Large intestine (tissue), 3 donors: ENCODE measurements at regions not wholly inside any gene's neighbourhood (a gene's known extent, or its start where the extent isn't known, plus 50 kb on each side); places are given as distances from the start of the nearest gene placed in this dataset.
A peak's percentile ranks its signal among the peaks of the same experiment; 100 is the strongest.
"Not testable (repeated sequence)": the region's sequence is repeated elsewhere in the genome, so short reads cannot be mapped to it uniquely, and the experiment has no call there.

Experiments used
- DNase-seq, 2 donors: peaks; one replicate each; pipeline versions ENCODE4 v3.0.0 to v3.0.0-alpha.2; 2013
- H3K27ac ChIP-seq: one replicate; pipeline ENCODE4 v1.5.1; 2013; ENCODE audit warnings: low read length
- H3K27me3 ChIP-seq: 2 replicates; pipeline ENCODE4 v1.6.1; 2013; ENCODE audit warnings: low read length; ENCODE audit not compliant: control insufficient read depth, insufficient read depth
- H3K36me3 ChIP-seq: 2 replicates; pipeline ENCODE4 v1.6.1; 2013; ENCODE audit warnings: low read length; ENCODE audit not compliant: control insufficient read depth, insufficient read depth
- H3K4me1 ChIP-seq: one replicate; pipeline ENCODE4 v1.6.1; 2013; ENCODE audit warnings: low read length; ENCODE audit not compliant: control insufficient read depth, insufficient read depth
- H3K4me3 ChIP-seq: one replicate; pipeline ENCODE4 v1.5.1; 2013; ENCODE audit warnings: low read length
- H3K9me3 ChIP-seq: one replicate; pipeline ENCODE4 v1.6.1; 2013; ENCODE audit warnings: mild to moderate bottlenecking, low read depth, low read length, moderate library complexity; ENCODE audit not compliant: control insufficient read depth
- WGBS: methylation state at CpG from one replicate; pipeline ENCODE4 v1.1.5; 2013; ENCODE audit warnings: low lambda C conversion rate; ENCODE audit not compliant: insufficient coverage; 5-methylcytosine and 5-hydroxymethylcytosine counted together

DNA sequence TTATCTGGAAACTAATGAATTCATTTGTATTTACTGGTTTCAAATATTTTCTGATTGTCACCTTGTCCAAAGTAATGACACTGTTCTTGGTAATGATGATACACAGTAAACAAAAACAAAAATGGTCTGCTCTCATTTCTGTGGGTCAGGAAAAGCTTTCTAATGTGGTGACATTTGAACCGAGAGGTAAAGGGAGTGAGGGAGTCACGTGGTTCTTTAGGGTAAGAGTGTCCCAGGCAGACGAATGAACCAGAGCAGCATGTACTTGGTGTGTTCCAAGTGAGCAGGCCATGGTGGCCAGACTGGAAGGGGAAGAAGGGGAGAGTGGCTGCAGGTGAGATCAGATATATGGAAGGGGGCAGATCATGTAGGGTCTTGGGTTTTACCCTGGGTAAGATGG, 247.0 kb upstream of the SLC30A5 start:
- no peak overlapping the region for H3K4me3 ChIP-seq
- 80% methylated on average over 1 of the region's 3 CpGs for WGBS
- no peaks in the 10 kb centered on the region for H3K9me3 ChIP-seq
- no peaks in the 10 kb centered on the region for H3K27me3 ChIP-seq
- no peaks in the 10 kb centered on the region for H3K36me3 ChIP-seq
- DNase-seq: no peak
- H3K4me1 ChIP-seq: no peaks in the 10 kb centered on the region
- no peak overlapping the region for H3K27ac ChIP-seq

DNA sequence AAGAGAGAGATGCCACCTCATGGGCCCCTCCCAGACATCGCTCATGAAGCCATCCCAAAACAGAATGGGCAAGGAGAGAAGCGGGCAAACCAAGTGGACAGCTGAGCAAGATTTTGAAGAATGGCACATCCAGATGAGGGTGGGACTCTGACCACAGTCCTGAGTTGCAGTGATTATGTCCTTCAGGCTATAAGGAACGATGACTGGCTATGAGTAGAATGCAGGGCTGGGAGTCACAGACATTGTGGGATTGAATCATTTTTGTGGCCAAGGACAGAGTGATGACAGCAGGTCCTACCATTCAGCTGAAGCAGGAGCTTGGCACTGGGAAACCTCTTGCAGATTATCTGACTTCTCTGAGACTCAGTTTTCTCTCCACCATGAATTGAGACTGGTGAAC, 245.7 kb upstream of the SLC30A5 start:
- no peak overlapping the region for H3K27ac ChIP-seq
- H3K36me3 ChIP-seq: no peaks in the 10 kb centered on the region
- no CpG with 5 or more reads among the region's 3 CpGs for WGBS
- H3K4me1 ChIP-seq: no peaks in the 10 kb centered on the region
- no peak overlapping the region for H3K4me3 ChIP-seq
- DNase-seq: no peak
- H3K9me3 ChIP-seq: no peaks in the 10 kb centered on the region
- no peaks in the 10 kb centered on the region for H3K27me3 ChIP-seq

DNA sequence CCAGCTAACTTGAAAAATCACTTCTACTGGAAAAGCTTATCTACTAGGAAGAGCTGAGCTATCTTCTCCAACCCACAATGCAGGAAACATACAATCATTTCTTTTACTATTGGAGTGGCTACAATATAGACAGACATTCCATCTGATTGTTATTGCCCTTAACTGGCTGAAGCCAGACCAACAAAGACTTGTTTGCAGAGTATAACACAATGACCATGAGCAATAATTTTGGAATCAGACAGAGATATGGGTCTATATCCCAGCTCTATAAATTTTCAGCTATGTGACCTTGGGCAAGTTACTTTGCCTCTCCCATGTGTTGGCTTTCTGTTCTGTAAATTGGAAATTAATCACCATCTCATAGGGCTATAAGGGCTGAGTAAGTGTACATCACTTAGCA, 244.7 kb upstream of the SLC30A5 start:
- no peak overlapping the region for H3K27ac ChIP-seq
- DNase-seq: no peak
- H3K27me3 ChIP-seq: no peaks in the 10 kb centered on the region
- H3K4me1 ChIP-seq: no peaks in the 10 kb centered on the region
- H3K4me3 ChIP-seq: no peak overlapping the region
- no peaks in the 10 kb centered on the region for H3K36me3 ChIP-seq
- H3K9me3 ChIP-seq: no peaks in the 10 kb centered on the region

DNA sequence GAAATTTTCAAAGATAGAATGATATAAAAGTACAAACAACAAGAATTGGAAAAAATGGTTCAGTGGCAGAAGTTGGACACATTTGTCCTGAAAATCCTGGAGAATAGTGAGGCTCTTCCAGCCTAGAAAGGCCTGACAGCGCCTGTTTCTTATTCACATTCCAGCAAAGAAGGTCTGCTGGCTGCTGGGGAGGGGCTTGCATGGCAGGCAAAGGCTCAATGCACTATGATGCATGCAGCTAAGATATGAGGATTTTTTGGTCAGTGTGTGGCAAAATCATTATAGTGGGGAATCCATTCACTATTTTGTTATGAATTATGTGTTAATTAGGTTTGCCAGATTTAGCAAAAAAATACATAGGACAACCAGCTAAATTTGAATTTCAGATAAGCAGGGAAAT, 243.9 kb upstream of the SLC30A5 start:
- H3K9me3 ChIP-seq: no peaks in the 10 kb centered on the region
- H3K36me3 ChIP-seq: no peaks in the 10 kb centered on the region
- WGBS: no CpG with 5 or more reads among the region's 1 CpG
- no peak for DNase-seq
- H3K4me3 ChIP-seq: no peak overlapping the region
- no peaks in the 10 kb centered on the region for H3K27me3 ChIP-seq
- H3K27ac ChIP-seq: no peak overlapping the region
- no peaks in the 10 kb centered on the region for H3K4me1 ChIP-seq

DNA sequence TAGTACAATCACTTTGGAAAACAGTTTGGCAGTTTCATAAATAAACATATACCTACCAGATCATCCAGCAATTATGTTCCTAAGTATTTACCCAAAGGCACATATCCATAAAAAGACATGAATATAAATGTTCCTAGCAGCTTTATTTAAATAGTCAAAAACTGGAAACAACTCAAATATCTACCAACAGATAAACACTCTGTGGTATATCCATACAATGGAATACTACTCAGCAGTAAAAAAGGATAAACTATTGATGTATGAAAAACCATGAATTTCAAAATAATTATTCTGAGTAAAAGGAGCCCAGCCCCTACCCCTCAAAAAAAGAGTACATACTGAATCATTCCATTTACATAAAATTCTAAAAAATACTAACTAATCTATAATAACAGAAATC, 232.7 kb upstream of the SLC30A5 start:
- no peak overlapping the region for H3K4me3 ChIP-seq
- H3K4me1 ChIP-seq: no peaks in the 10 kb centered on the region
- no peak overlapping the region for H3K27ac ChIP-seq
- no peaks in the 10 kb centered on the region for H3K27me3 ChIP-seq
- H3K36me3 ChIP-seq: no peaks in the 10 kb centered on the region
- DNase-seq: no peak
- H3K9me3 ChIP-seq: no peaks in the 10 kb centered on the region

DNA sequence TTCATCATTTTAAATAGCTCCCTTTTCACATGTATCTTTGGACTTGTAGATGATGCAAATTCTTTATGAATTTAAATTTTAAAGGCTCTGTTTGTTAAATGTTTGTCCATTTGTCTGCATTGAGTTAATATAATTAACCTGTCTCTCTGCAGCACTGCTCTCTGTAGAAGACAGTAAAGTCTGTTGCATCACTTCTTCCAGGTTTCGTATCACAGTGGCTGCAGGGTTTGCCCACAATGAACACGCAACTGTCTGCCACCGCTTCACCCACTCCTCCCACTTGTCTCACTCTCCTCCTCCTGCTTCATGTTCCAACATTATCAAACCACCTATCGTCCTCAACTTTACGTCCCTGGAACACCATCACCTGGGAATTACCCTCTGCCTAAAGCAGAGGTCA, 231.3 kb upstream of the SLC30A5 start:
- no peak for DNase-seq
- no peak overlapping the region for H3K4me3 ChIP-seq
- H3K27ac ChIP-seq: no peak overlapping the region
- WGBS: 100% methylated on average over 4 of the region's 5 CpGs
- no peaks in the 10 kb centered on the region for H3K9me3 ChIP-seq
- H3K27me3 ChIP-seq: no peaks in the 10 kb centered on the region
- H3K36me3 ChIP-seq: no peaks in the 10 kb centered on the region
- no peaks in the 10 kb centered on the region for H3K4me1 ChIP-seq

DNA sequence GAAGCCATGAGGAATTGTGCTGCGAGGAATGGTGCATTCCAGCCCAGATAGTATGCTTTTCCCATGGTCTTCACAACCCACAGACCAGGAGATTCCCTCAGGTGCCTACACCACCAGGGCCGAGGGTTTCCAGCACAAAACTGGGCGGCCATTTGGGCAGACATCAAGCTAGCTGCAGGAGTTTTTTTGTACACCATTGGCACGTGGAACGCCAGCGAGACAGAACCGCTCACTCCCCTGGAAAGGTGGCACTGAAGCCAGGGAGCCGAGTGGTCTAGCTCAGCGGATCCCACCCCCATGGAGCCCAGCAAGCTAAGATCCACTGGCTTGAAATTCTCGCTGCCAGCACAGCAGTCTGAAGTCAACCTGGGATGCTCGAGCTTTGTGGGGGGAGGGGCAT, 228.6 kb upstream of the SLC30A5 start:
- H3K4me3 ChIP-seq, H3K4me1 ChIP-seq, H3K27ac ChIP-seq, H3K36me3 ChIP-seq, DNase-seq, H3K27me3 ChIP-seq, H3K9me3 ChIP-seq: not testable (repeated sequence)
- WGBS: no CpG with 5 or more reads among the region's 11 CpGs

DNA sequence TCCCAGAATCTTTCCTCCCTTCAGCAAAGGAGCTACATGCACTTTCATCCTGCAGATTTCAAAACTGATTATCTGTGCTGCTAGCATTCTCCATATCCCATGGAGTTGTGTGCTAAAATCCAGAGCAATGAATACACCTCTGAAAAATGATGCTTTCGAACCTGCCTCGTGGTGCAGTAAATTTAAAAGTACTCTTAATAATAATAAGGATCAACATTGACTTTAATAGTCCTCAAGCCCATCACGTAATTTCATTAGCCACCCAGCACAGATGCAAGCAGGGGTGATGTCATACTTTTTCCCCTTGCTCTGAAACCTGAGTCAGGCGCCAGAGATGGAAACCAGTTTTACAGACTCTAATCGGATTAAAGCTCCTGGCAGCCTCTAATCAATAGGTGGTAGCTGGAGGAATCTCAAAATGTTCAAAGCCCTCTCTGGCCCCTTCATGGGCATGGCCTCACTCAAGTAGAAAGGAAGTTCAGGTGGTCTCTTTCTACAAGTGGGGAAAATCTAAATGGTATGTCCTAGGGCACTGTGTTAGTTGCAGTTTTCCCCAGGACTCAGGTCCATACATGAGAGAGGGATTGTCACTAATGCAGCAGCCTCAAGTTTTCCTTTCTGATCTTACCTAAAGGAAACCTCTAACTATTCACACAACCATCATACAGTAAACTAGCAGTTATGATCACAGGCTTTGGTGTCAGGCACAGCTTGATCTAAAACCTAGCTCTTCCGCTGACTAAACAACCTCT, 221.6 kb upstream of the SLC30A5 start:
- Histone ChIP-seq H3K36me3 (no peaks in the 10 kb centered on the region), H3K4me1 (no peaks in the 10 kb centered on the region), H3K4me3 (no peak overlapping the region), H3K27me3 (no peaks in the 10 kb centered on the region), H3K9me3 (no peaks in the 10 kb centered on the region), H3K27ac (no peak overlapping the region)
- no CpG with 5 or more reads among the region's 6 CpGs for WGBS
- DNase-seq: peak; percentile 1 to 22

DNA sequence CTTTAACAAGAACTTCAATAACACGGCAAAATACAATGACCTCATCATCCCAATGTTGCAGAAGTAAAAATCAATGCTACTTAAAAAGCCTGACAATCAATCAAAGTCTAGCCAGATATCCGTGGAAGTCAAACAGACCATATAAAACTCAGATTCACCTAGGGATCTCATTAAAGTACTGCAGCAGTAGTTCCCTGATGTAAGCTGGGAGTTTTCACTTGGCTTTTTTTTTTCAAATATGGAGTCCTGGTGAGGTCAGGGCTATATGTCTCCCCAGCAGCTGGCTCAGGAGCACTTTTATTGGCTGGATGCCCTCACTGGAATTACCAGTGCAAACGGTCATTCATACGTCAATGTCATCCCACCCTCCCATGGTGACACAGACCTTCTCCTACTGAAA, 220.6 kb upstream of the SLC30A5 start:
- Histone ChIP-seq H3K4me3 (no peak overlapping the region), H3K27me3 (no peaks in the 10 kb centered on the region), H3K27ac (no peak overlapping the region), H3K4me1 (no peaks in the 10 kb centered on the region), H3K9me3 (no peaks in the 10 kb centered on the region), H3K36me3 (no peaks in the 10 kb centered on the region)
- no peak for DNase-seq
- WGBS: no CpG with 5 or more reads among the region's 4 CpGs

DNA sequence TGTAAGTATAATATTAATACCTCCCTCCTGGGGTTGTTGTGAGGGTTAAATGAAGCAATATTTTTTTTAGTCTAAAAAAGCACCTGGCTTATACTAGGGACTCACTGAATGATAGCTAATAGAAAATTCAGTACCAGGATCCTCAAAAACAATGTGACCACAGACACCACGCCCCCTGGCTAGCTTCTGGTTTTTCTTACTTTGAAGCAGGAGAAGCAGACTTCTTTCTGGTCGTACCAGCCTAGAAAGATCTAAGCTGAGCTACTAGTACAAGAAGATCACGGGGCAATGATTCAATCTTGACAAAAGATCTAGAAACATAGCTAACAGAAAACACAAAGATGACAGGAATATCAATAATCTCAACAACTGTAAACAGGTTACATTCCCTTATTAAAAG, 218.5 kb upstream of the SLC30A5 start:
- Histone ChIP-seq H3K27me3 (no peaks in the 10 kb centered on the region), H3K4me3 (no peak overlapping the region), H3K27ac (no peak overlapping the region), H3K9me3 (no peaks in the 10 kb centered on the region), H3K36me3 (no peaks in the 10 kb centered on the region), H3K4me1 (no peaks in the 10 kb centered on the region)
- no CpG with 5 or more reads among the region's 3 CpGs for WGBS
- no peak for DNase-seq

DNA sequence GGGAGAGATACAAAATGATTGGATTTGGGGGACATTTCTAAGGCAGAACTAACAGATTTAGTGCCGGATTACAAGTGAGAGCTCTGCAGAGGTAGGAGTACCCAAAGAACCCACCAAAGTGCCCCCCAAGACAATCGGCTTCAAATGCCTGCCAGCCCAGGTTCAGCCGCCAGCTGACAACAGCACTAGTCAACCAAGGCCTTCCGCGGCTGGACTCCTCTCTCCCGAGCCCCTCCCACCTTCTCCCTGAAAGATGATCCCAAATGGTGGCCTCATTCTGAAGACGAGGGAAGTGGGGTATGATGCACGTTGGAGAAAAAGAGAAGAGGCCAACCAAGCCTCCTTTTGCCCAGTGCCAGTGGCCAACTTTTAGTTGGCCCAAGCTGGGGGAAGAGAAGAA, 210.4 kb upstream of the SLC30A5 start:
- Histone ChIP-seq H3K27me3 (no peaks in the 10 kb centered on the region), H3K4me3 (no peak overlapping the region), H3K27ac (no peak overlapping the region), H3K9me3 (no peaks in the 10 kb centered on the region), H3K4me1 (no peaks in the 10 kb centered on the region), H3K36me3 (no peaks in the 10 kb centered on the region)
- no peak for DNase-seq
- no CpG with 5 or more reads among the region's 8 CpGs for WGBS
